Panc1 (cell line): ENCODE measurements at regions not wholly inside any gene's neighbourhood (a gene's known extent, or its start where the extent isn't known, plus 50 kb on each side); places are given as distances from the start of the nearest gene placed in this dataset.

Experiments used
- POLR2AphosphoS5 ChIP-seq: IDR thresholded peaks from 2 replicates; pipeline ENCODE4 v1.6.1; 2012; ENCODE audit warnings: mild to moderate bottlenecking, low read depth, low read length, moderate library complexity
- SIN3A ChIP-seq: IDR thresholded peaks from 2 replicates; pipeline ENCODE4 v1.6.1; 2012; ENCODE audit warnings: low read depth, mild to moderate bottlenecking, low read length, moderate library complexity, borderline replicate concordance; ENCODE audit not compliant: insufficient read depth
- TF ChIP-seq, protein P1 (sequence below): fragments of 450-650 bp; IDR thresholded peaks from 2 replicates; pipeline ENCODE4 v1.5.1; 2017; ENCODE audit warnings: mild to moderate bottlenecking

DNA sequence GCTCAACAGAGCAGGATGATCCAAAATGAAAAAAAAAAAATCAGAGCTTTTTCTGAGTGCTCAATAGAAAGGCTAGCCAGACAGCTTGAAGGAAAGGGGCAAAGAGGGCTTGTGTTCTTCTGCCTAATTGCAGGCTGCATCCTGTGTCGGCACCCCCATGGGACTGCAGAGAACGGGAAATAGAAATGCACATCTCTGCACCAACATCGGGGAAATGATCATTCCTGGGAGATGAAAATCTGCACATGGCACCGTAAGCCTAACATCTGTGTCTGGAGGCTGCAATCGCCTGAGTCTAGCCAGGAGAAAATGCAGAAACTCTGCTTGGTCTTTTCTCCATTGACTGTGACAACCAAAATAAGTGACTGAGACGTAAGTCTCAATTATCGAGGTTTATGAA, 243.9 kb downstream of the ICE1 start:
- TF ChIP-seq, protein P1, sequence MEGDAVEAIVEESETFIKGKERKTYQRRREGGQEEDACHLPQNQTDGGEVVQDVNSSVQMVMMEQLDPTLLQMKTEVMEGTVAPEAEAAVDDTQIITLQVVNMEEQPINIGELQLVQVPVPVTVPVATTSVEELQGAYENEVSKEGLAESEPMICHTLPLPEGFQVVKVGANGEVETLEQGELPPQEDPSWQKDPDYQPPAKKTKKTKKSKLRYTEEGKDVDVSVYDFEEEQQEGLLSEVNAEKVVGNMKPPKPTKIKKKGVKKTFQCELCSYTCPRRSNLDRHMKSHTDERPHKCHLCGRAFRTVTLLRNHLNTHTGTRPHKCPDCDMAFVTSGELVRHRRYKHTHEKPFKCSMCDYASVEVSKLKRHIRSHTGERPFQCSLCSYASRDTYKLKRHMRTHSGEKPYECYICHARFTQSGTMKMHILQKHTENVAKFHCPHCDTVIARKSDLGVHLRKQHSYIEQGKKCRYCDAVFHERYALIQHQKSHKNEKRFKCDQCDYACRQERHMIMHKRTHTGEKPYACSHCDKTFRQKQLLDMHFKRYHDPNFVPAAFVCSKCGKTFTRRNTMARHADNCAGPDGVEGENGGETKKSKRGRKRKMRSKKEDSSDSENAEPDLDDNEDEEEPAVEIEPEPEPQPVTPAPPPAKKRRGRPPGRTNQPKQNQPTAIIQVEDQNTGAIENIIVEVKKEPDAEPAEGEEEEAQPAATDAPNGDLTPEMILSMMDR: no peak
- TF ChIP-seq SIN3A (no peak), POLR2AphosphoS5 (no peak)
